Tibial nerve (tissue), 3 donors: ENCODE measurements at regions not wholly inside any gene's neighbourhood (a gene's known extent, or its start where the extent isn't known, plus 50 kb on each side); places are given as distances from the start of the nearest gene placed in this dataset.

Source experiments
- POLR2A ChIP-seq, 2 donors: fragments of 450-650 bp; IDR thresholded peaks; one replicate each; pipeline ENCODE4 v1.6.1; 2017; ENCODE audit warnings: antibody characterized with exemption in 2 of 2, mild to moderate bottlenecking in 2 of 2, moderate library complexity in 2 of 2
- TF ChIP-seq, protein P1 (sequence below), 5 experiments: fragments of 200-600 bp in 3 of 5; fragments of 450-650 bp in 2 of 5; sonication (generic) in 3 of 5; IDR thresholded peaks; one replicate each; pipeline ENCODE4 v1.5.1; 2016 to 2019; ENCODE audit warnings: antibody characterized with exemption in 5 of 5, mild to moderate bottlenecking in 3 of 5, moderate library complexity in 2 of 5

- TF ChIP-seq, protein P1, sequence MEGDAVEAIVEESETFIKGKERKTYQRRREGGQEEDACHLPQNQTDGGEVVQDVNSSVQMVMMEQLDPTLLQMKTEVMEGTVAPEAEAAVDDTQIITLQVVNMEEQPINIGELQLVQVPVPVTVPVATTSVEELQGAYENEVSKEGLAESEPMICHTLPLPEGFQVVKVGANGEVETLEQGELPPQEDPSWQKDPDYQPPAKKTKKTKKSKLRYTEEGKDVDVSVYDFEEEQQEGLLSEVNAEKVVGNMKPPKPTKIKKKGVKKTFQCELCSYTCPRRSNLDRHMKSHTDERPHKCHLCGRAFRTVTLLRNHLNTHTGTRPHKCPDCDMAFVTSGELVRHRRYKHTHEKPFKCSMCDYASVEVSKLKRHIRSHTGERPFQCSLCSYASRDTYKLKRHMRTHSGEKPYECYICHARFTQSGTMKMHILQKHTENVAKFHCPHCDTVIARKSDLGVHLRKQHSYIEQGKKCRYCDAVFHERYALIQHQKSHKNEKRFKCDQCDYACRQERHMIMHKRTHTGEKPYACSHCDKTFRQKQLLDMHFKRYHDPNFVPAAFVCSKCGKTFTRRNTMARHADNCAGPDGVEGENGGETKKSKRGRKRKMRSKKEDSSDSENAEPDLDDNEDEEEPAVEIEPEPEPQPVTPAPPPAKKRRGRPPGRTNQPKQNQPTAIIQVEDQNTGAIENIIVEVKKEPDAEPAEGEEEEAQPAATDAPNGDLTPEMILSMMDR (IDR thresholded peaks at IDR 0.05), result no peak
- TF ChIP-seq POLR2A (IDR thresholded peaks at IDR 0.05), result no peak
Observed at GRCh38 chr3:152893647-152894046, 58.7 kb downstream of the P2RY1 start.
